ENCODE measurements at regions not wholly inside any gene's neighbourhood (a gene's known extent, or its start where the extent isn't known, plus 50 kb on each side); places are given as distances from the start of the nearest gene placed in this dataset.

- no peak overlapping the region for H3K14ac ChIP-seq (replicated peaks; ENCODE audit: low read depth, low read length)
- no peaks in the 10 kb centered on the region for H3K4me1 ChIP-seq (ENCODE audit: control insufficient read depth, insufficient read depth, low read length)
- no peak overlapping the region for H2AFZ ChIP-seq (replicated peaks; ENCODE audit: low read length, poor library complexity)
- H2BK20ac ChIP-seq (ENCODE audit: low read depth, low read length): no peak overlapping the region
- H2BK15ac ChIP-seq (ENCODE audit: low read depth, low read length): no peak overlapping the region
- H3K9me3 ChIP-seq (ENCODE audit: control insufficient read depth, insufficient read depth, low read length): no peaks in the 10 kb centered on the region; the same call in 1 of the 2 replicates
- H4K5ac ChIP-seq (ENCODE audit: low read depth, low read length): no peak overlapping the region
- H2BK5ac ChIP-seq (ENCODE audit: low read depth, low read length, poor library complexity, severe bottlenecking): no peak overlapping the region
- no peak overlapping the region for H3K23ac ChIP-seq (ENCODE audit: low read depth, low read length)
- no peak overlapping the region for H3K27ac ChIP-seq (ENCODE audit: insufficient read depth, low read length)
- POLR2A ChIA-PET (ENCODE audit: unreplicated experiment): no interaction called here
- H3K36me3 ChIP-seq (ENCODE audit: control insufficient read depth, insufficient read depth, low read length): no peaks in the 10 kb centered on the region
- H2AK9ac ChIP-seq (replicated peaks; ENCODE audit: low read depth, low read length, poor library complexity): no peak overlapping the region
- TF ChIP-seq POLR2A (IDR thresholded peaks at IDR 0.05; ENCODE audit: low read depth, low read length): no peak
- no peak for TF ChIP-seq MXI1 (IDR thresholded peaks at IDR 0.05; ENCODE audit: borderline replicate concordance, low read depth, low read length)
- no peak for TF ChIP-seq MAFK (IDR thresholded peaks at IDR 0.05; ENCODE audit: low read depth, low read length)
- no peak for TF ChIP-seq MAZ (IDR thresholded peaks at IDR 0.05; ENCODE audit: borderline replicate concordance, low read depth, low read length)
- no peak for TF ChIP-seq SMC3 (IDR thresholded peaks at IDR 0.05; ENCODE audit: low read depth, low read length)
- TF ChIP-seq CHD1 (IDR thresholded peaks at IDR 0.05; ENCODE audit: low read depth, low read length): no peak
- TF ChIP-seq BHLHE40 (IDR thresholded peaks at IDR 0.05; ENCODE audit: low read depth, low read length): no peak
- no peak for TF ChIP-seq RFX5 (IDR thresholded peaks at IDR 0.05; ENCODE audit: low read depth, low read length)
- no peak for TF ChIP-seq RCOR1 (IDR thresholded peaks at IDR 0.05; ENCODE audit: insufficient replicate concordance, low read length)
- TF ChIP-seq USF2 (IDR thresholded peaks at IDR 0.05; ENCODE audit: low read depth, low read length): no peak
- no peak overlapping the region for H3K4me2 ChIP-seq (ENCODE audit: low read depth, low read length)
- no peak for DNase-seq
- intact Hi-C loops (cut with micrococcal nuclease) (no loop called here), dilution Hi-C loops (cut with HindIII; ENCODE audit: low sequenced_read_pairs, unreplicated experiment) (no loop called here), in situ Hi-C loops (cut with MboI; ENCODE audit: low sequenced_read_pairs) (no loop called here)
- H3K9me1 ChIP-seq (ENCODE audit: insufficient read depth, low read length): no peaks in the 10 kb centered on the region
- H4K91ac ChIP-seq (ENCODE audit: insufficient read depth, low read depth, low read length): no peak overlapping the region
- no peak overlapping the region for H3K9ac ChIP-seq (ENCODE audit: low read depth, low read length)
- CTCF ChIA-PET: interaction anchor here (0.7 kb wide), 1 partner anchor 573 kb away, joined by 6 read pairs; no protein-coding TSS in a partner anchor
- no CpG with 5 or more reads among the region's 1 CpG for WGBS, 2 experiments (ENCODE audit: extremely low coverage in 2 of 2, insufficient read length in 1 of 2)
- no peak overlapping the region for H2AK5ac ChIP-seq (ENCODE audit: low read depth, low read length)
- H3K79me1 ChIP-seq (ENCODE audit: low read depth in 1 of 2, low read length in 2 of 2): no peaks in the 10 kb centered on the region
- H3K4ac ChIP-seq (ENCODE audit: low read depth, low read length): no peak overlapping the region
- no peak overlapping the region for H3K4me3 ChIP-seq (ENCODE audit: insufficient read depth, low read depth, low read length)
- H3K18ac ChIP-seq (ENCODE audit: low read depth, low read length): no peak overlapping the region
- H3K27me3 ChIP-seq (ENCODE audit: control insufficient read depth, insufficient read depth, low read length): no peaks in the 10 kb centered on the region
- H3K56ac ChIP-seq (ENCODE audit: extremely low read depth, insufficient read depth, low read length): no peak overlapping the region
- no TSS peak for BruUV-seq (replicated peaks)
- no peaks in the 10 kb centered on the region for H4K20me1 ChIP-seq (ENCODE audit: insufficient read depth, low read length)
- no peak overlapping the region for H4K8ac ChIP-seq (ENCODE audit: low read depth in 2 of 2, low read length in 2 of 2)
- H2BK120ac ChIP-seq (ENCODE audit: low read depth, low read length): no peak overlapping the region
- ATAC-seq (ENCODE audit: low read depth): no peak
Measured at GRCh38 chr7:109611656-109612055, 1042.0 kb downstream of the DNAJB9 start.
